ENCODE measurements at regions not wholly inside any gene's neighbourhood (a gene's known extent, or its start where the extent isn't known, plus 50 kb on each side); places are given as distances from the start of the nearest gene placed in this dataset.

DNA sequence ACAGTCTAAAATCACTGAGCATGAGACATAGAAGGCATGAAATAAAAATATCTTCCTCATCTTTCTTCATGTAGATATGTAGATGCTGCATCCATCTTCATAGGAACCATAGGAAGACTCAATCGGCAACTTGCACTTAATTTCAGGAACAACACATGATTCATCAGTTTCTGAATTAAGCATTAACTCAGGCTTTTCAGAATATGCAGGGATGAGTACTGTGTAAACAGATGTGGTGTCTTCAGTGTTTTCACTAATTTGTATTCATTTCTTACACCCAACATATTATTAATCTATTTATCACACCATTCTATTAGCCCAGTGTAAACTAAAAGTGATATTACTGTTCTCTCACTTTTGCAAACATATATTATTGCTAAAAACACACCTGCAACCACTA lies 305.9 kb upstream of the DAB2 start:
- no peaks in the 10 kb centered on the region for H3K4me1 Mint-ChIP-seq (ENCODE audit: low read depth)
- POLR2A ChIA-PET: no interaction called here
- no peaks in the 10 kb centered on the region for H3K9me3 Mint-ChIP-seq (ENCODE audit: insufficient read depth)
- DNase-seq (no peak), ATAC-seq (no peak)
- H3K36me3 Mint-ChIP-seq (ENCODE audit: low read depth): no peaks in the 10 kb centered on the region
- peaks cover 5% of the 10 kb centered on the region for H3K27me3 Mint-ChIP-seq (ENCODE audit: low read depth)
- no peak overlapping the region for H3K27ac Mint-ChIP-seq
- CTCF ChIA-PET: no interaction called here
- no peak overlapping the region for H3K4me3 Mint-ChIP-seq

GRCh38 chr5:39730006-39730405 lies 305.2 kb upstream of the DAB2 start:
- ATAC-seq (no peak), DNase-seq (no peak)
- ChIA-PET POLR2A (no interaction called here), CTCF (no interaction called here)
- Mint-ChIP-seq H3K36me3 (ENCODE audit: low read depth) (no peaks in the 10 kb centered on the region), H3K4me3 (no peak overlapping the region), H3K27ac (no peak overlapping the region), H3K9me3 (ENCODE audit: insufficient read depth) (no peaks in the 10 kb centered on the region), H3K4me1 (ENCODE audit: low read depth) (no peaks in the 10 kb centered on the region), H3K27me3 (ENCODE audit: low read depth) (peaks cover 3% of the 10 kb centered on the region)

DNA sequence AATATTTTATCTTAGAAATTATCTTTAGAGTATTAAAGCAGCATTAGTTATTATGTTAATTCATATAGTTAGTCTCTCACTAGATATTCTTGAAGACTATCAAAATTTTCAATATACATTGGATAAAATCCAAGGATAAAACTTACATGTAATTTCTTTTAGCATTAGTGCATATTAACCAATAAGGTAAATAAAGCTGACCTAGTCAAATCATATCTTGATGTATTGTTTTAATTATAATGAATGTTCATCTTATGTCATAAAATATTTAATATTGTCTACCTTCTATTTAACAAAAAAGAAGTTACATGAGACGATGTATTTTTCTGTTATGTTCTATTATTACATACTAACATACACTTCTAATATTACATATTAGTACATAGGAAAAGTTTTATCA lies 301.7 kb upstream of the DAB2 start:
- ChIA-PET POLR2A (no interaction called here), CTCF (no interaction called here)
- H3K36me3 Mint-ChIP-seq (ENCODE audit: low read depth): no peaks in the 10 kb centered on the region
- no peaks in the 10 kb centered on the region for H3K27me3 Mint-ChIP-seq (ENCODE audit: low read depth)
- no peak for DNase-seq
- no peak overlapping the region for H3K4me3 Mint-ChIP-seq
- no peaks in the 10 kb centered on the region for H3K9me3 Mint-ChIP-seq (ENCODE audit: insufficient read depth)
- H3K27ac Mint-ChIP-seq: no peak overlapping the region
- no peaks in the 10 kb centered on the region for H3K4me1 Mint-ChIP-seq (ENCODE audit: low read depth)
- ATAC-seq: no peak

DNA sequence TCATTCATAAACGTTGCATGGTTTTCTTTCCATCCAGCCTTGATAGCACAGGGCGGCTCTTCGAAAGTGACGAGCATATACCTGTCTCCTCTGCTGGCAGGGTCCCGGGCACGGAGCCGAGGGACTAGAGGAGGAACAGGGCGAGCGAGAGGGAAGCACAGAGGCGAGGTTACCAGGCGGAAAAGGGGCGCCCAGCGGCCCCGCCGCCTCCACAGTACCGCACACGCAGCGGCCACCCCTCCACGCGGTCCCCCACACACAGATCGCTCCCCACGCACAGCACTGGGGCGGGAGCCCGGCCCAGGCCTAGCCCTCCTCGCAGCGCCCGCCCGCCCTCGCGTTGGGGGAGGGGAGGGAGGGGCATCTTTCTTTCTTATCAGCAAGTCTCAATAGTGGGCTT lies 296.6 kb upstream of the DAB2 start:
- H3K9me3 Mint-ChIP-seq (ENCODE audit: insufficient read depth): no peaks in the 10 kb centered on the region
- CTCF ChIA-PET: no interaction called here
- no peak overlapping the region for H3K27ac Mint-ChIP-seq
- H3K27me3 Mint-ChIP-seq (ENCODE audit: low read depth): peaks cover 2% of the 10 kb centered on the region
- POLR2A ChIA-PET: no interaction called here
- no peak overlapping the region for H3K4me3 Mint-ChIP-seq
- no peak for ATAC-seq
- H3K4me1 Mint-ChIP-seq (ENCODE audit: low read depth): no peaks in the 10 kb centered on the region
- no peaks in the 10 kb centered on the region for H3K36me3 Mint-ChIP-seq (ENCODE audit: low read depth)
- DNase-seq: no peak

DNA sequence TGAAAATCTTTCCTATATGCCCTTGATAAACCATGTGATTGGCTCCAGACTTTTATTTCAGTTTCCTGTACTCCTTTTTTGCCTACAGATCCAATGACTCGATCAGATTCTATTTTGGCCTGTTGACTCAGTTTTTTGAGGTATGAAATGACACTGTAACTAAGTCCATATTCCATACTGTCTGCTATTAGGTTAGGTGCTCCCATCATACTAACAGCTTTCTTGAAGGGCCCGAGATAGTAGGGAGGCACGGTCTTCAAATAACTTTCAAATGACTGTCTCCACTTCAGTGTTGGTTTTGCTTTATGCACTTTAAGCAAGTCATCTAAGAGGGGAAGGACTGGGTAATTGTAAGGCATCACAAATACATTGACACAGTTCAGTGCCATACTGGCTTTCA lies 295.4 kb upstream of the DAB2 start:
- H3K4me3 Mint-ChIP-seq: no peak overlapping the region
- H3K27ac Mint-ChIP-seq: no peak overlapping the region
- DNase-seq: no peak
- CTCF ChIA-PET: no interaction called here
- no peaks in the 10 kb centered on the region for H3K4me1 Mint-ChIP-seq (ENCODE audit: low read depth)
- POLR2A ChIA-PET: no interaction called here
- no peak for ATAC-seq
- H3K36me3 Mint-ChIP-seq (ENCODE audit: low read depth): no peaks in the 10 kb centered on the region
- H3K27me3 Mint-ChIP-seq (ENCODE audit: low read depth): peaks cover 2% of the 10 kb centered on the region
- no peaks in the 10 kb centered on the region for H3K9me3 Mint-ChIP-seq (ENCODE audit: insufficient read depth)

DNA sequence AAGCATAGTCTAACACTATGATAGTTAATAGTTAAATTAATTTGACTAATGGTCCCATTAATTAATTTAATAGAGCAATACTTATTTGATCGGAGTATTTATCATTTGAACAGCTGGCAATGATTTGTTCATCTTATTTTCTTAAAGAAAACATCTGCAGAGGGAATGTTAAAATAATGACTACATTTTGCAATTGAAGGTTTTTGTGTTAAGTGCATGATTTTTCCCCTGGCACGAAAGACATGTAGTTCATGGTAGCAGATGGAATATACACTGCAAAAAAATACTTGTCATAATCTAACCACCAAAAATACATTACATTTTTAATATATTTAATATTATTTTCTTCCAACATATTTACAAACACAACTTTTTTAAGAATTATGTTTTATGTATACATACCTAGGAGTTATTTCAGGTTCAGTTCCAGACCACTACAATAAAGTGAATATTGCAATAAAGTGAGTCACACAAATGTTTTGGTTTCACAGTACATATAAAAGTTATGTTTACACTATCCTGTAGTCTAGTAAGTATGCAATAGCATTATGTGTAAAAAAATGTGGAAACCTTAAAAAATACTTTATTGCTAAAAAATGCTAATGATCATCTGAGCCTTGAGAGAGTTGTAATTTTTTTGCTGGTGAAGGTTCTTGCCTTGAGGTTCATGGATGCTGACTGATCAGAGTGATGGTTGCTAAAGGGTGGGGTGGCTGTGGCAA lies 292.6 kb upstream of the DAB2 start:
- ChIA-PET POLR2A (no interaction called here), CTCF (interaction anchor here (0.7 to 2.6 kb wide), 4 partner anchors 16 to 973 kb away, joined by 3 to 10 read pairs (median 4); no protein-coding TSS in a partner anchor)
- H3K36me3 Mint-ChIP-seq (ENCODE audit: low read depth): no peaks in the 10 kb centered on the region
- H3K4me1 Mint-ChIP-seq (ENCODE audit: low read depth): no peaks in the 10 kb centered on the region
- H3K9me3 Mint-ChIP-seq (ENCODE audit: insufficient read depth): no peaks in the 10 kb centered on the region
- peaks cover 2% of the 10 kb centered on the region for H3K27me3 Mint-ChIP-seq (ENCODE audit: low read depth)
- H3K4me3 Mint-ChIP-seq: no peak overlapping the region
- no peak for DNase-seq
- no peak for ATAC-seq
- no peak overlapping the region for H3K27ac Mint-ChIP-seq

- DNase-seq: peak; percentile 35
- no peaks in the 10 kb centered on the region for H3K4me1 Mint-ChIP-seq (ENCODE audit: low read depth)
- peaks cover 2% of the 10 kb centered on the region for H3K27me3 Mint-ChIP-seq (ENCODE audit: low read depth)
- H3K4me3 Mint-ChIP-seq: no peak overlapping the region
- peak; percentile 58 for ATAC-seq
- POLR2A ChIA-PET: no interaction called here
- CTCF ChIA-PET: interaction anchor here (0.7 to 2.6 kb wide), 6 partner anchors 15 to 1188 kb away, joined by 3 to 10 read pairs (median 3); no protein-coding TSS in a partner anchor
- H3K9me3 Mint-ChIP-seq (ENCODE audit: insufficient read depth): no peaks in the 10 kb centered on the region
- H3K27ac Mint-ChIP-seq: no peak overlapping the region
- H3K36me3 Mint-ChIP-seq (ENCODE audit: low read depth): no peaks in the 10 kb centered on the region
Measured at GRCh38 chr5:39716532-39717028, 291.8 kb upstream of the DAB2 start.

DNA sequence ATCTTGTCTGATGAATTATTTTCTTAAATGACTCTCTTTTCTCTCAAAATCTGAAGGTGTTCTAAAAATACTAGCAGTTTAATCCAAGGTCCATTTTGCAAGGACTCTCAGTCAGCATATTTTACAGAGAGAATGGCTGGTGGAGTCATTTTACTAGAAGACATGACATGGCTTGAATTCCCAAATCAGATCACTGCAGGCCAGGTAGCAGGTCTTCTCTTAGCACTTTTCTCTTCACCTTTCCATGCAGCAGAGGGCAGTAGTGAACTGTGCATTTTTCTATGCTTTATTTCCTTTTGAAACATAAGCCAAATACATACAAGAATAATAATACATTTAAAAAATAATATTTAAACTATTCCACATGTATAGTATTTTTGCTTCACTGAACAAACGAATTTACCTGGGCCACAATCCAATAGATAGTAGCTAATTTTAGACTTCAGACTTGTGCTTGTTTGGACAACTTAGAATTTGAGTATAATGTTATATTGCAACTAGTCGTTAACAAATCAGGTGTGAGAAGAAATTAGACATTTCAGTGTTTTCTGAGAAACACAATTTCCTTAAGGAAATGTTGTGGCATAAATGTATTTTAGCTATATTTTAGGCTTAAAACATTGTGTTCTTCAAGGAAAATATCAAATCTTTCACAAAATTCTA lies 289.4 kb upstream of the DAB2 start:
- no peaks in the 10 kb centered on the region for H3K9me3 Mint-ChIP-seq (ENCODE audit: insufficient read depth)
- no peaks in the 10 kb centered on the region for H3K36me3 Mint-ChIP-seq (ENCODE audit: low read depth)
- no peak overlapping the region for H3K27ac Mint-ChIP-seq
- ChIA-PET CTCF (interaction anchor here (0.6 to 2.4 kb wide), 7 partner anchors 13 to 1170 kb away, joined by 3 to 7 read pairs (median 3); no protein-coding TSS in a partner anchor), POLR2A (no interaction called here)
- peaks cover 3% of the 10 kb centered on the region for H3K27me3 Mint-ChIP-seq (ENCODE audit: low read depth)
- ATAC-seq: no peak
- H3K4me1 Mint-ChIP-seq (ENCODE audit: low read depth): no peaks in the 10 kb centered on the region
- no peak overlapping the region for H3K4me3 Mint-ChIP-seq
- peak; percentile 50 for DNase-seq

DNA sequence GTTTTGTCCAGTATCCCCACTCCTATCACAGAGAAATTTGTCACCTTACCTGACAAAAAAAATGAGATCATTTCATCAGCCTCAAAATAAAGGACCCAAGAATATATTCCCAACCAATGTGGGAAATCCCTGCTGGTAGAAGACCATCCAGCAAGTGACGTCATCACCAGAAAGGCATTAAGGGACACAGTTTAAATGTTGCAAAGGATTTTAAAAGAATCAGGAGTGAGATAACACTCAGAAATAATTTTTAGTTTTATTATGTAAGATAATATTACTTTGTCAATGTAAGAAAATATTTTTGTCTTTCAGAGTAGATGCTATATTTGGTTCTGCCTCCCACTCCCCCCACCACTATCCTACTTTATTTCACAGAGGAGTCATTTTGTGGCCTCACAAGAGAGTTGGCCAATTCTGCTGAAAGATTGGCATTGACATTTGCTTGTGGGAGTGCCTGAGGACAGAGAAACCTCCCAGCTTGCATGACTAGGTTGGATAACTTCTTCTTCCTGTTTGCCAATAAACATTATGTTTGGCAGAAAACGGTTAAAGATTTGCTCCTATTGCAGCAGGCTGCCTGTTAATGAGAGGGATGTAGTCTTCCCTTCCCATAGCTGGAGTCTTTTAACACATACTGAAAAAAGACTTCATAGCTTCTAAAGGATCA lies 288.6 kb upstream of the DAB2 start:
- POLR2A ChIA-PET: no interaction called here
- no peak for DNase-seq
- no peaks in the 10 kb centered on the region for H3K9me3 Mint-ChIP-seq (ENCODE audit: insufficient read depth)
- H3K36me3 Mint-ChIP-seq (ENCODE audit: low read depth): no peaks in the 10 kb centered on the region
- H3K27me3 Mint-ChIP-seq (ENCODE audit: low read depth): peaks cover 3% of the 10 kb centered on the region
- no peak overlapping the region for H3K4me3 Mint-ChIP-seq
- CTCF ChIA-PET: interaction anchor here (0.7 to 2.4 kb wide), 6 partner anchors 12 to 1021 kb away, joined by 3 to 7 read pairs (median 3); no protein-coding TSS in a partner anchor
- ATAC-seq: no peak
- H3K4me1 Mint-ChIP-seq (ENCODE audit: low read depth): no peaks in the 10 kb centered on the region
- H3K27ac Mint-ChIP-seq: no peak overlapping the region

DNA sequence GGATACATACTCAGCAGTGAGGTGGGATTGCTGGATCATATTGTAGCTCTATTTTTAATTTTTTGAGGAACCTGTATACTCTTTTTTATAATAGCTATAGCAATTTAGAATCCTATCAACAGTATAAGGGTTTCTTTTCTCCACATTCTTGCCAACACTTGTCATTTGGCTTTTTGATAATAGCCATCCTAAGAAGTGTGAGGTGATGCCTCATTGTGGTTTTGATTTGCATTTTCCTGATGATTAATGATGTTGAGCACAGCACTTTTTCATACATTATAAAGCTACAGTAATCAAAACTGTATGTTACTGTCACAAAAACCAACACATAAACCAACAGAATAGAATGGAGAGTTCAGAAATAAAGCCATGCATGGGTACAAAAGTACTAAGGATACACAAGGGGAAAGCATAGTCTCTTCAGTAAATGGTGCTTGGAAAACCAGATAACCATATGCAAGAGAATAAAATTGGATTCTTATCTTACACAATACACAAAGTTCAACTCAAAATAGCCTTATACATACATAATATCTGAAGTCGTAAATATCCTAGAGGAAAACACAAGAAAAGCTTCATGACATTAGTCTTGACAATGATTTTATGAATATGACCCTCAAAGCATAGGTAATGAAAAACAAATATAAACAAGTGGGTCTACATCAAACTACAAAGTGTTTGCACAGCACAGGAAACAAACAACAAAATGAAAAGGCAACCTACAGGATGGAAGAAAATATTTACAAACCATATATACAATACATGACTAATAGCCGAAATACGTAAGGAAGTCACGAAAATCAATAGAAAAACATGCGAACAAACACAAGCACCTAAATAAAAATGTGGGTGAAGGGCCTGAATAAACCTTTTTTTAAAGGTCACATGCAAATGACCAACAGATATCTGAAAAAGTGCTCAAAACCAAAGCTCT lies 287.8 kb upstream of the DAB2 start:
- Mint-ChIP-seq H3K27ac (no peak overlapping the region), H3K9me3 (ENCODE audit: insufficient read depth) (no peaks in the 10 kb centered on the region), H3K4me1 (ENCODE audit: low read depth) (no peaks in the 10 kb centered on the region), H3K4me3 (no peak overlapping the region), H3K36me3 (ENCODE audit: low read depth) (no peaks in the 10 kb centered on the region), H3K27me3 (ENCODE audit: low read depth) (peaks cover 5% of the 10 kb centered on the region)
- CTCF ChIA-PET: interaction anchor here (0.7 to 2.4 kb wide), 2 partner anchors 11 to 899 kb away, joined by 3 to 7 read pairs; no protein-coding TSS in a partner anchor
- POLR2A ChIA-PET: no interaction called here
- ATAC-seq: no peak
- no peak for DNase-seq

GRCh38 chr5:39711821-39712220 lies 287.0 kb upstream of the DAB2 start:
- CTCF ChIA-PET: interaction anchor here (0.7 kb wide), 1 partner anchor 898 kb away, joined by 3 read pairs; no protein-coding TSS in a partner anchor
- H3K4me3 Mint-ChIP-seq: no peak overlapping the region
- H3K4me1 Mint-ChIP-seq (ENCODE audit: low read depth): no peaks in the 10 kb centered on the region
- H3K9me3 Mint-ChIP-seq (ENCODE audit: insufficient read depth): no peaks in the 10 kb centered on the region
- DNase-seq (no peak), ATAC-seq (no peak)
- no peaks in the 10 kb centered on the region for H3K36me3 Mint-ChIP-seq (ENCODE audit: low read depth)
- H3K27ac Mint-ChIP-seq: no peak overlapping the region
- POLR2A ChIA-PET: no interaction called here
- peaks cover 5% of the 10 kb centered on the region for H3K27me3 Mint-ChIP-seq (ENCODE audit: low read depth)
